Adipocyte (in vitro differentiated cells): ENCODE measurements at regions not wholly inside any gene's neighbourhood (a gene's known extent, or its start where the extent isn't known, plus 50 kb on each side); places are given as distances from the start of the nearest gene placed in this dataset.

Experiments used
- DNase-seq: peaks from one replicate; pipeline ENCODE4 v3.0.0-alpha.2; 2015; ENCODE audit warnings: low read depth
- H3K27me3 ChIP-seq: replicated peaks from 2 replicates; pipeline ENCODE4 v1.7.0; 2013; ENCODE audit warnings: mild to moderate bottlenecking, low read length, moderate library complexity; ENCODE audit not compliant: control insufficient read depth, insufficient read depth
- H3K36me3 ChIP-seq: 2 replicates; pipeline ENCODE4 v1.7.0; 2013; ENCODE audit warnings: low read length, mild to moderate bottlenecking, moderate library complexity; ENCODE audit not compliant: control insufficient read depth, insufficient read depth, severe bottlenecking
- H3K4me1 ChIP-seq: 2 replicates; pipeline ENCODE4 v1.7.0; 2013; ENCODE audit warnings: mild to moderate bottlenecking, low read length, moderate library complexity; ENCODE audit not compliant: control insufficient read depth, insufficient read depth
- H3K4me3 ChIP-seq: 2 replicates; pipeline ENCODE4 v1.7.0; 2013; ENCODE audit warnings: mild to moderate bottlenecking, low read length, moderate library complexity
- H3K9ac ChIP-seq: 2 replicates; pipeline ENCODE4 v1.7.0; 2013; ENCODE audit warnings: mild to moderate bottlenecking, low read length, moderate library complexity
- H3K9me3 ChIP-seq: 2 replicates; pipeline ENCODE4 v1.7.0; 2013; ENCODE audit warnings: mild to moderate bottlenecking, low read length, moderate library complexity; ENCODE audit not compliant: control insufficient read depth

DNA sequence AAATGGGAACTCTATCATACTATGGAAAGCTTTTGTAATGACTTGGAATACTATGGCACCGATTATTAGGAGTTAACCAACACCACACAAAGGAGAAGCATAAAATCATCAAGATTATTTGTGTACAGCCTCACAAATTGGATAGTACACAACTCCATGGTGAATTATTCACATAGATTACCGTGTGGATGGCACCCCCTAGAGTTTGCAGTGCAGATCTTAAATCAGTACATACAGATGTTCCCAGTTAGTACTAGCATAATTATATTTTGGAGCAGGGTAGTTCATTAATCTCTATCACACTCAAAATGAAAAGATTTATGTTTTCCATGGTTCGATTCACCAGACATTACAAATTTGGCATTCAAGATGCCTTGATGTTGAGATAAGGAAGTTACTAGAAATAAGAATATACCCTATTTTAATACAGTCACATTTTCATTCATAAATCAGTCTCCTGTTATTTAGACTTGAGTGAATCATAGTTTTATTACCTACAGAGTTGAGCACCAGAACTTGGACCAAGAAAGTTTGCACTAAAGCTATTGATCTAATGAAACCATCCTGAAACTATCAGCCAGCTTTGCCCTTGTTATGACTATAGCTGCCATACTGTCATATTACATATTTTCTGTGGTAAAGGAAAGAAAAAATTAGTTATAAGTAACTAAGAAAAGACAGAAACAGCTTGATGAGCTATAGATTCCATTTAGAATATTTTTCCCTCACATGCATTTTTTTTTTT is 531.8 kb downstream of the GLUD2 start:
- peak; percentile 52 for DNase-seq
- H3K4me3 ChIP-seq = no peak overlapping the region
- H3K27me3 ChIP-seq = no peaks in the 10 kb centered on the region
- H3K4me1 ChIP-seq = no peaks in the 10 kb centered on the region
- no peak overlapping the region for H3K9ac ChIP-seq
- no peaks in the 10 kb centered on the region for H3K9me3 ChIP-seq
- no peaks in the 10 kb centered on the region for H3K36me3 ChIP-seq

DNA sequence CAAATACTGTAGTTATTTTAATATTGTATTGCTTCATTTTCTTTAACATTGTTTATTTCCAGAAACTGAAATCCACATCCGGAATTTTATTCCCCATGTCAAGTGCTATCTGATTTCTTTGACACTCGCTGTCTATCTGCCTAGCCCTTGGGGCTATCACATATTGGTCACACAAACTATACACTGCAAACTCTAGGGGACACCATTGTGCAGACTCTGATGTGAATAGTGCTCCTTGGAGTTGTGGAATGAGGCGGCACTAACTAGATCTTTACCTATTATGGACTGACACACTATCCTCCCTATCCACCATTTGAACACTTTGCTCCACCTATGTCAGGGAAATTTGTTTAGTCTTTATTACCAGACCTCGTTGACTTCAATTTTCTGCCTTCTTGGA is 534.5 kb downstream of the GLUD2 start:
- H3K4me3 ChIP-seq = no peak overlapping the region
- H3K9me3 ChIP-seq = no peaks in the 10 kb centered on the region
- DNase-seq = no peak
- H3K36me3 ChIP-seq = no peaks in the 10 kb centered on the region
- no peak overlapping the region for H3K9ac ChIP-seq
- H3K27me3 ChIP-seq = no peaks in the 10 kb centered on the region
- H3K4me1 ChIP-seq = no peaks in the 10 kb centered on the region

DNA sequence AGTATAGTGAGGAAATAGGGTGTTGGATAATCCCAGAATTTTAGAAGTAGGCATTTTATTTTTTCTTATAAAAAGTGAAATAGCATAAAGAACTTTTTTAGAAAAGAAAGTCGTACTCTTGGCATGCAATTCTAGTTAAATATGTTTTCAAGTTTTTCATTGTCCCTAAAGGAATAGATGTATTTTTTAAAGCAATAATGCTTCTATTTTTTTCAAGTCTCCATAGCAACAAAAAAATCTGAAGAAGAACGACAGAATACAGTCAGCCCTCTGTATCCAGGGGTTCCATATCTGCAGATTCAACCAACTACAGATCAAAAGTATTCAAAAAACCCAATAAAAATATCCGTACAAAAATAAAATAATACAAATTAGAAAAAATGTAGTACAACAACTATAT is 538.2 kb downstream of the GLUD2 start:
- no peaks in the 10 kb centered on the region for H3K27me3 ChIP-seq
- H3K9me3 ChIP-seq = no peaks in the 10 kb centered on the region
- no peak overlapping the region for H3K9ac ChIP-seq
- no peak for DNase-seq
- H3K4me3 ChIP-seq = no peak overlapping the region
- H3K4me1 ChIP-seq = no peaks in the 10 kb centered on the region
- no peaks in the 10 kb centered on the region for H3K36me3 ChIP-seq

DNA sequence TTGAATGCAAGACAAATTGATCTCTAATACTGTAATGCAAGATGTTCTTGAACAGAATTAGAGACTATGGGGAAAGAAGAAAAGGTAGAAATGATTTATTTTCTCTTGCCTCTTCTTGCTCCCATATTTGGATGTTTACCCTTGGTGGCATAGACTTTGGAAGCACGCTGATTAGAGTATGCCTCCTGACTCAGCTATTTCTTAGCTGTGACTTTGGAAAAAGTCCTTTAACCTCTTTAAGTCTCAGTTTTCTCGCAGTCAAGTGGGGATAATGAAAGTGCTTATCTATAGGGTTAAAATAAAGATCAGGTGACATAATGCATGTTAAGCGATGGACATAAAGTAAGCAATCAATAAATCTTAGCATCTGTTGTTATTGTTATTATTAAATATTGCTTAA is 545.5 kb downstream of the GLUD2 start:
- Histone ChIP-seq H3K9me3 (no peaks in the 10 kb centered on the region), H3K4me1 (no peaks in the 10 kb centered on the region), H3K9ac (no peak overlapping the region), H3K27me3 (no peaks in the 10 kb centered on the region), H3K36me3 (no peaks in the 10 kb centered on the region), H3K4me3 (no peak overlapping the region)
- DNase-seq = no peak

DNA sequence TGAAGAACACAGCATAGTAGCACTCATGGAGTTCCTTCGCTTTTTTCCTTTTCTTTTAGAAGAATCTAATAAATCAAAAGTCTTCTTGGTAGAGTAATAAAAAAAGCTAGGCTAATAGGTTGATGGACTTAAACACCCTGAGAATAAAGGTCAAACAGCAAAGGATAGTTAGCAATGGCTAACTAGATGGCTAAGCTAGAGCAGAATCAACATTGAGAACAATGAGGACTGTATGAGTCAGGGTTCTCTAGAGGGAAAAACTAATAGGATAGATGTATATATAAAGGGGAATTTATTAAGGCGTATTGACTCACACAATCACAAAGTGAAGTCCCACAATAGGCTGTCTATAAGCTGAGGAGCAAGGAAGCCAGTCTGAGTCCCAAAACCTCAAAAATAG is 550.9 kb downstream of the GLUD2 start:
- no peak overlapping the region for H3K4me3 ChIP-seq
- H3K27me3 ChIP-seq = no peaks in the 10 kb centered on the region
- H3K36me3 ChIP-seq = no peaks in the 10 kb centered on the region
- H3K4me1 ChIP-seq = no peaks in the 10 kb centered on the region
- H3K9ac ChIP-seq = no peak overlapping the region
- no peaks in the 10 kb centered on the region for H3K9me3 ChIP-seq
- no peak for DNase-seq

DNA sequence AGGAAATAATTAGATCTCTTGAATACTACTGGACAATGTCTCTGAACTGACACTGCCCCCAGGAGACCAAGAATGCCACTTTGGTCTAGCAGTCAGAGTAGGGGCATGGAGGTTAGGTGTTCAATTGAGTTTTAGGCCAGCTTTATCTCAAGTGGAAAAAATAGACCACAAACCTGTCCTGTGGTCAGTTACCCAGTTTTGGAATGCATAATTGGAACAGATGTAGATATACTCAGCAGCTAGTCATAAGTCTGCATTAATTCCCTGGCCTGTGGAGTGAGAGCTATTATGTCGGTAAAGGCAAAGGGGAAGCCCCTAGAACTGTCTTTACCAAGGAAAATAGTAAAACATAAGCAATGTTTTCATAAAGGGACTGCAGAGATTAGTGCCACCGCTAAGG is 587.7 kb downstream of the GLUD2 start:
- no peak overlapping the region for H3K4me3 ChIP-seq
- DNase-seq = no peak

DNA sequence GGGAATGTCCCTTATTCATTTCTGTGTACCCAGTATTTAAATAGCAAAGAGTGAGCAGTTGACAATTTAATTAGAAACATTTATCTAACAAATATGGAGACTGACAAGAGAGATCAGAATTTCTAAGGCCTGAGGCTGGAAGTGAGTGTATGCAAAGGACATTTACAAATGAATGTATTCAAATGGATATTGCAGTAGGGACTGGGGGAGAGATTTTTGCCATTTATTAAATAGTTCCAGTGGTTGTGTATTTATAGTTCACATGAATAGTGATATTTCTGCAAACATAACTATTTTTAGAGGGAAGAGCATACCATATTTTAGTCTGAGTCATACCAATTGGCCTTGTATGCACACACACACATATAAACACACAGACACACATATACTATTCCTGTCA is 592.4 kb downstream of the GLUD2 start:
- H3K4me1 ChIP-seq = peaks cover 18% of the 10 kb centered on the region
- H3K9ac ChIP-seq = no peak overlapping the region
- DNase-seq = no peak
- no peak overlapping the region for H3K4me3 ChIP-seq
- H3K36me3 ChIP-seq = no peaks in the 10 kb centered on the region
- H3K9me3 ChIP-seq = no peaks in the 10 kb centered on the region
- peaks cover 4% of the 10 kb centered on the region for H3K27me3 ChIP-seq

More for the DNA sequence above, 587.7 kb downstream of the GLUD2 start:
- no peak overlapping the region for H3K9ac ChIP-seq
- no peaks in the 10 kb centered on the region for H3K9me3 ChIP-seq
- H3K27me3 ChIP-seq = no peaks in the 10 kb centered on the region
- no peaks in the 10 kb centered on the region for H3K4me1 ChIP-seq
- no peaks in the 10 kb centered on the region for H3K36me3 ChIP-seq

DNA sequence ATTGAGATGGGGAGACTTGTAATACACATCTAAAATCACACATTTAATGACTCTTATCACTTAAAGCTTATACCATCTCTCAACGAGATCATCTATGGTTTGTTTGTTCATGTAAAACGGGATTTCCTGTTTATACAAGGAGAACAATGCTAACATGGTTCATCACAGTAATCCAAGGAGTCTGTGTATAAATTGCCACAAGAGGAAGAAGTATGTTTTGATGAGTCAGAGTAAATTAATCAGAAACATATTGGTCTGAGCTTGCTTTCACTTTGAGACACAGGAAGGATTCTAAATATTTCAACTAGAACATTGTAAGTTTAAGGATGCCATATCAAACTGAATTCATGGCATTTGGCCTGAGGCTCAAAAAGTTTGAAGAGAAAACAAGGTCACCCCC is 594.1 kb downstream of the GLUD2 start:
- peaks cover 4% of the 10 kb centered on the region for H3K27me3 ChIP-seq
- H3K9me3 ChIP-seq = no peaks in the 10 kb centered on the region
- peak overlapping the region; percentile 42 for H3K4me3 ChIP-seq
- peaks cover 18% of the 10 kb centered on the region for H3K4me1 ChIP-seq
- H3K36me3 ChIP-seq = no peaks in the 10 kb centered on the region
- peak; percentile 79 for DNase-seq
- H3K9ac ChIP-seq = no peak overlapping the region

DNA sequence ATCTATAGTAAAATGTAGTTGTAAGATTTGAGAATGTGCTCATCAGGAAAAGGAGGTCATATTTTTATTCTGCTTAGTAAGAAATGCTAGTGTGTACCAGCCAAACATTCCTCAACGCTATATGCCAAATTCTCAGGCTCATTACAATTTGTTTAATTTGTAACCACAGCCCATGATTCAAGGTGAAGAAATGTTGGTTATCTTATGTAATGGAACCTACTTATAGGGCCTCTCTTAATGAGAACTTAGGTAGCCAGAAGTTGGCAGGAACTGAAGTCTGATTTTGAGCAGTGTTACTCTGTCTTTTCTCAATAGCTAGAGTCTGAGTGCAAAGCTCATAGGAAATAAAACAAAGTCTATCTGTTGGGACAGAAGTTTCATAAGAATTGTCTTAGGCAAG is 595.0 kb downstream of the GLUD2 start:
- Histone ChIP-seq H3K9me3 (no peaks in the 10 kb centered on the region), H3K4me3 (peak overlapping the region; percentile 42), H3K27me3 (peaks cover 4% of the 10 kb centered on the region), H3K4me1 (peaks cover 18% of the 10 kb centered on the region), H3K36me3 (no peaks in the 10 kb centered on the region), H3K9ac (no peak overlapping the region)
- peak; percentile 72 for DNase-seq

DNA sequence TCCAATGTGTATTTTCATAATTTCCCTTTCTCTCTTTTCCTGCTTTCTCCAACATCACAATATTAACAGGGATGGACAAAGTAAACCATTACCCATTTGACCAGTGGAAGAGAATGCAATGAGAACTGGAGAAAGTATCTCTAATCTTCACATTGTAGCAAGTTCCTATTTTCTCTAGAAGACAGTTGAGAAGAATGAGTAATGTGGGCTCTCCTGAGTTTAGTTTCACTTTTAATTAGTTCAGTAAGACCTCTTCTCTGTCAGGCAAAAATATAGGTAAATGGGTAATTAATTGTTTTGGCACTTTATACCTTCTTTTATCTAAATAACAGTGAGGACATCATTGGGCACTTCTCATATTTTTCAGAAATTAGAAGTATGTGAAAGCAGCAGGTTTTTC is 602.0 kb downstream of the GLUD2 start:
- Histone ChIP-seq H3K36me3 (no peaks in the 10 kb centered on the region), H3K4me3 (no peak overlapping the region), H3K9me3 (no peaks in the 10 kb centered on the region), H3K27me3 (peaks cover 3% of the 10 kb centered on the region), H3K9ac (no peak overlapping the region), H3K4me1 (no peaks in the 10 kb centered on the region)
- no peak for DNase-seq

DNA sequence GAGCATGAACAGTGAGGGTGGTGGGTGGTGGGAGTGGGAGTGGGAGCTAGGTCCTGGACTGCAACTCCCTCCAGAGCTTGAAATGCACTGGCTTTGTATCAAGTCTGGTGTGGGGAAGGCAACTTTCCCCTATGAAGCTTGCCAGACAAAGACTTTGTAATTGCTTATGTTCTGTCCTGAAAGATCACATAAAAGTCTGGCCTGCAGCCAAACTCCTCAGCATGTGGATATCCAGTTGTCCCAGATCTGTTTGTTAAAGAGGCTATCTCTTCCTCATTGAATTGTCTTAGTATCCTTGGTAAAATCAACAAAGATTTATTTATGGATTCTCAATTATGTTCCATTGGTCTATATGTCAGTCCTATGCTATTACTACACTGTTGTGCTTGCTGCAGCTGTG is 607.9 kb downstream of the GLUD2 start:
- Histone ChIP-seq H3K4me3 (no peak overlapping the region), H3K36me3 (no peaks in the 10 kb centered on the region), H3K27me3 (no peaks in the 10 kb centered on the region), H3K9me3 (no peaks in the 10 kb centered on the region), H3K9ac (no peak overlapping the region), H3K4me1 (no peaks in the 10 kb centered on the region)
- peak; percentile 7 for DNase-seq

DNA sequence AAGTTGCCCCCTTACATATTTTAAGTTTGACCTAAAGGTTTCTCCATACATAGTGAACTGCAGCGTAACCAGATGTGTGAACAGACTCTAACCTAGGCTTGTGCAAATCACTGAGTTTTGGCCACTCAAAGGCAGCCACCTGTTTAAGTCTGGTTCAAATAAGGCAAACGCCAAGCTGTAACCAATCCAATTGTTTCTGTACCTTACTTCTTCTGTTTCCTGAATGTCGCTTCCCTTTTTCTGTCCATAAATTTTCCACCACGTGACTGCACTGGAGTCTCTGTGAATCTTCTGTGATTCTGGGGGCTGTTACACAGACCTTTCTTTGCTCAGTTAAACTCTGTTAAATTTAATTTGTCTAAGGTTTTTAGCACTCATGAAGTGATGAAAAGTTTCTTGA is 618.8 kb downstream of the GLUD2 start:
- H3K4me1 ChIP-seq = no peaks in the 10 kb centered on the region
- H3K27me3 ChIP-seq = no peaks in the 10 kb centered on the region
- H3K9ac ChIP-seq = no peak overlapping the region
- no peak for DNase-seq
- H3K4me3 ChIP-seq = no peak overlapping the region
- no peaks in the 10 kb centered on the region for H3K9me3 ChIP-seq
- H3K36me3 ChIP-seq = no peaks in the 10 kb centered on the region
